Suppressor macrophage (primary cell): ENCODE measurements at regions not wholly inside any gene's neighbourhood (a gene's known extent, or its start where the extent isn't known, plus 50 kb on each side); places are given as distances from the start of the nearest gene placed in this dataset.
A peak's percentile ranks its signal among the peaks of the same experiment; 100 is the strongest.
"Not testable (repeated sequence)": the region's sequence is repeated elsewhere in the genome, so short reads cannot be mapped to it uniquely, and the experiment has no call there.

Experiments
- DNase-seq, 4 experiments: peaks; one replicate each; pipeline ENCODE4 v3.0.0-alpha.2; 2020 to 2022

DNA sequence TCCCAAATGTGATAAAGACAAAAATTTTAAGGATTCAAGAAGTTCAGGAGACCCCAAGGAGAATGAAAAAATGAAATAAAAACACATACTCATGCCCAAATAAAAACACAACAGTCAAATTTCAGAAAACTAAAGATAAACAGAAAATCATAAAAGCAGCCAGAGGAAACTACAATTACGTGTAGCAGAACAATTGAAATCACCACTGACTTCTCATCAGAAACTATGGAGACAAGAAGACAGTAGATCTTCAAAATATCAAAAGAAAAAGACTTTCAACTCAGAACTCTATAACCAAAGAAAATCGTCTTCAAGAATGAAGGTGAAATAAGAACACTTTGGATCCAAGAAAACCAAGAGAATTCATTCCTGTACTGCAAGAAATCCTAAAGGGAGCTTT lies 54.9 kb downstream of the DIO3 start:
- no peak for DNase-seq

DNA sequence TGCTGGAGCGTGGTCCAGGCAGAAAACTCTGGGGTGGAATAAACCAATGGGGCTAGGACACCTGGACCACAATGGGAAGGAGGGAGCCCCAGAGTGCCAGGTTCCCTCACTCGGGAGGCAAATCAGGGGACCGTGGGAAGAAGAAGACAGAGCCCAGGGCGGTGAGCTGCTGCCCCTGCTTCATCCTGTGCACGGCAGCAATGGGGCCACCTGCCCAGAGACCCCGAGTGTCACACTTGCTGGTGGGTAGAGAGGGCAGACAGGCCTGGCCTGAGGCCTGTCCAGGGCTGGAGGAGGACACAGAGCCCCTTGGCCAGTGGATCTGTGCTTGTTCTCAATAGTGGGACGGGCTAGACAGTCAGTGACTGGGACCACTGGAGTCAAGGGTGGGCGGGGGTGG lies 58.2 kb downstream of the DIO3 start:
- DNase-seq = no peak

DNA sequence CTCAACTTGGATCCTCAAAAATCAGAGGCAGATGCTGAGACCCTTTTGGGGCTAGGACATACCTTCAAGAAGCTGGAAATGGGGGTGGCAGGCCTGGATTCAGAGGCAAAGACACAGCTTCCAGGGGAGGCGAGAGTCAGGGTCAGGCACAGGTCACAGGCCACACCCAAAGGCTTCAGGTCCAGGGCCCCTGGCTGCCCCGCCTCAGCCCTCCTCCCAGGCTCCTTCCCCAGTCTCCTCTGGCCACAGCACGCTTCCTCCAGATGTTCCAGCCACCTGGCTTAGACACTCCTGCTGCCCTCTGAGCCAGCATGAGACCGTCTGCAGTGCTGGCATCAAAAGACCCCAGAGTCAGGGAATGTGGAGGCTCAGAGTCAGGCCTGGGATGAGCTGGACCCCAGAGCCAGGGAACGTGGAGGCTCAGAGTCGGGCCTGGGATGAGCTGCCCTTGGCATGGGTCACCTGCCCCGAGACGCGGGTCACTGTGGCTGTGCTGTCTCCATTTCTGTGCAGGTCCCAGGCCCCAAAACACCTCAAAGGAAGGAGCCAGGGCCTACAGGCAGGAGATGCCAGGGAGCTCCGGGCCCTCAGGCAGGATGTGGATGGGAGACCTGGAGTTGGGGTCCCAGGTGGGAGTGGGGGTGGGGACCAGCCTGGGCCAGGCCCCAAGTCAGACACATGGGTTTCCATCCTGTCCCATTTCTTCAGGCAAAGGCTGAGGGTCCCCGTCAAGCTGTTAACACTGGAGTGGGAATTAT lies 58.9 kb downstream of the DIO3 start:
- DNase-seq = no peak

DNA sequence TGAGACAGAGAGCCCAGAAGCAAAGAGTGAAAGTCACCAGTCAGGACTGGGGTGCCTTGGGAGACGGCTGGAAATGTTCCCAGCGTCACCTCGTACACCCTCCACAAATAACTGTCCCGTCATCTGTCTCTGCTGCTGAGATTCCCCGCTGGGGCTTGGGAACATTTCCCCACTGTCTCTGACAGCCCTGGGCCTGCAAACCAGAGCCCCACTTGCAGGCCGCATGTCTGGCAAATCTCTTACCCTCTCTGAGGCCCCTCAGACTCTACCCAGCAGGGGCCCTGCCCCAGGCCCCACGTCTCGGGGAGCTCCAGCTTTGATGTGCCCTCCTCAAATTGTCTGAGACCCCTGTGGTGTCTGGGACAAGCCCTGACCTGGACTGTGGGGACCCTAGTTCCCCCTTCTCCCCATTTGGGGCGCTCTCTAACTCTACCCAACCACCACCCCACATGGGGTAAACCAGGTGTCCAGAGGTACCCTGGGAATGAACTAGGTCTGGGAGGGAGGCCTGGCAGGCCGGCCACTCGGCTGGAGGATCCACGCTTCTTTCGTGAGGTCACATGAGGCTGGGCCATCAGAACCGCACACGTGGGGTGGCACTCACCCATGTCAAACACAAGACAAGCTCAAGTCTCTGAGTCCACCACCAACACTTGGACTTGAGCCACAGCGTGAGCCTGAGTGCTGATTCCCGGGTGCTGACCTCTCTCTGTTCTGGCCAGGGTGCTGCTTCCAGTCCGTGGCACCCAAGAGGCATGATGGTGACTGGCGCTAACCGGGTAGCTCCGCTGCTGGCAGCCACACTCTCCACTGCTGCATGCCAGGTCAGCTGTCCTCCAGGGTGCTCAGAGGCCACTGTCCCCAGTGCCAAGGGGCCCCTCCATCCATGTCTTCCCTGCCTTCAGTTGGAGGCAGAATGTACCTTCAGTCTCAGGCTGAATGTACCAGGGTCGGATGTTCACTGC lies 59.8 kb downstream of the DIO3 start:
- no peak for DNase-seq

DNA sequence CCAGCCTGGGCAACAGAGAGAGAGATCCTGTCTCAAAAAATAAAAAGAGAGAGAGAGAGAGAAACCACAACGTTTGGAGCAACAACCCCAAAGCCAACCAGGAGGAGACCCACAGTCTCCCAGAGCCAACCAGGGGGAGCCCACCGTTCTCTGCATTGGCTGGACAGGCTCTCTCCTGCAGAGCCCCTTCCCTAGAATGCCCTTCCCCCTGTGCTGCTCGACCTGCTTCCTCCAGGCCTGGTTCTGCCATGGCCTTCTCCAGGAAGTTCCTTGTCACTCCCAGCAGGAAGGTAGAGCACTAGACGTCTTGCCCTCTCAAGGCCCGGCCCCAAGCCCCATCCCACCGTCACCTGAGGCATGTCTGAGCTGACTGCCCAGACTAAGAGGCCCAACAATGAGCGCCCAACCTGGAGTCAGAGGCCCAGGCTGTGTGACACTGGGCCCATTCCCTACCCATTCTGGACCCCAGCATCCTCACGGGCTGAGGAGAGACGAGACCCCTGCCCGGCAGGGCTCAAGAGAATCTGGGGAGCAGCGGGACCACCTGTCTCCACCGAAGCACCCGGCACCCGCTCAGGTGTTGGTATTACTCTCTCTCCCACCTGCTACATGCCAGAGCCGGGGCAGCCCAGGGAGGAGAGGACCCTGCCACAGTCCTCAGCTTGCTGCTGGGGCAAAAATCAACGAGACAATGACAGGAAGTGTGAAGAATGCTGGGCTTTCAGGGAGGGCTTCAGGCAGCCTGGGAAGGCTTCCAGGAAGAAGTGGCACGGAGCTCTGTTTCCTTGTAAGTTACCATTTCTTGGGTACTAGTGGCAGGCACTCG lies 61.2 kb downstream of the DIO3 start:
- no peak for DNase-seq

DNA sequence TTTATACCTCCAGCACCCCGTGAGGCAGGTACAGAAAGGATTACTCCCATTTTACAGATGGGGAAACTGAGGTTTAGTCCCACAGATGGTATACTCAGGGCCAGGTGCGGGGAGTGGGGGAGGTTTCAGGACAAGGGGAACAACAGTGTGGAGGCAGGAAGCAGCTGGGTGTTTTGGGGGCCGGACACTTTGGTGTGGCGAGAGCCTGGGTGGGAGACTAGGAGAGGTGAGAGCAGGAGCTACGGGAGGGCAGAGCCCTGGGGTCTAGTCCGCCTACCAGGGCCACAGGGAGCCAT lies 61.7 kb downstream of the DIO3 start:
- no peak for DNase-seq

DNA sequence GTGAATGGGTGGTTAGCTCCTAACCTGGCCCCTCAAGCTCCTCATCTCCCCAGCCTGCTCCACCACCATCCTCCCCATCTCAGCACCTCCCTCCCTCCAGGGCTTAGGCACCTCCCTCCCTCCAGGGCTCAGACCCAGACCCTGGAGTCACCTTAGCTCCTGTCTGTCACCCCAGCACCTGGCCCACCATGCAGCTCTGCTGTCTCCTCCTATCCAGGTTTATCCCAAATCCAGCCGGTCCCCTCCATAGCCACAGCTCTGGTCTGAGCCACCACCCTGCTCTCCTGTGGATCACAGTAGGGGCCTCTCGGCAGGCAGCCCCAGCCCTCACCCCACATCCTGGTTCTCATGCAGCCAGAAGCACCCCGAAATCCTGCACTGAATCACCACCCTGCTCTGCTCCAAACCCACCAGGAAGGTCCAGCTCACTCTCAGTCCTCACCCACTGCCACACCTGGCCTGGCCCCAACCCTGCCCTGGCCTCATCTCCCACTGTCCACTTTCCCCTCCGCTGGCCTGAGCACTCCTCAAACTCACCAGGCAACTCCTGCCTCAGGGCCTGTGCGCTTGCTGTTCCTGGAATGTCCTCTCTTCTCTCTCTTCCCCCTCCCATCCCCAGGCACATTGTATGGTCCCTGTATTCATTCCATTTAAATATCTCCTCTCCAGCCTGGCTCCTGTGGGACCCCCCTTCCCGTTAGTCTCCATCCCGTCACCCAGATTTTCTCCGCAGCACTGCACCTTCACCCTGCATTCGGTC lies 62.6 kb downstream of the DIO3 start:
- DNase-seq = no peak

DNA sequence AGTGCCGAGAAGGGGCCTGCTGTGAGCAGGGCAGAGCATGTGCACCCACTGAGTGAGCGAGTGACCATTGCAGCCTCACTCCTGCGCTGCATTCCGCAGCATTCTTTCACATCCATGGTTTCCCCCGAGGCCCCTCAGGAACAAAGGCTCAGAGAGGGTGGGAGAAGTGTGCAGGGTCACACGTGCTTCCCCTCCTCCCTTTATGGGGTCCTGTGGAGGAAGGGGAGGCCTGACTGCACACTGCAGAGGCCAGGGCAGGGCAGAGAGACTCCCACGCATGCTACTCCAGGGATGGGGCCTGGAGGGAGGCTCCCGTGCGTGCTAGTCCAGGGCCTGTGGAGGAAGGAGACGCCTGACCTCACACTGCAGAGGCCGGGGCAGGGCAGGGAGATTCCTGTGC lies 63.2 kb downstream of the DIO3 start:
- no peak for DNase-seq

DNA sequence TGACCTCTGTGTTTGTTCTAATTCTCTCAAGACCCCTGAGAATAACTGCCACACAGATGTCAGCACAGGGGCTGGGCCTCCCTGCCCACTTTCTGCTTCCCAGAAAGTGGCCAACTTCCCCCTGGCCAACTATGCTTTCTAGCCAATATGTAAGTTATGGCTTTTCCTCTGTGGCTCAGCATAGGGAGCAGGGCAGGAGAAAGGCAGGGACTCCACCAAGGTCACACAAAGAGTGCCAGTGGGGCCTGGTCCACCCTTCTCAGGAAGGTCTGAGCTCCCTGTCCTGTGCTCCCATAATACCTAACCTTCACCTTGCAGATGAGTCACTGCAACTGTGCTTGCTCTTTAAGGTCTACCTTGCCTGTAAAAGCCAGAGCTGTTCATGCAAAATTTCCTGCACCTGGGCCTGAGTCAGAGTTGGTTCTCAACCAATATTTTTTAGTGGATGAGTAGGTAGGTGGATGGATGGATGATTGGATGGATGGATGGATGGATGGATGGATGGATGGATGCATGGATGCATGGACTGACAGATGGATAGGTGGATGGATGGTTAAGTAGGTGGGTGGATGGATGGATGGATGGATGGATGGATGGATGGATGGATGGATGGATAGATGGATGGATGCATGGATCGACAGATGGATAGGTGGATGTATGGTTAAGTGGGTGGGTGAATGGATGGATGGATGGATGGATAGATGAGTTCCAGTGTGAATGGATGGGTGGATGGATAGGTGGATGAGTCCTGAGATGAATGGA lies 64.2 kb downstream of the DIO3 start:
- DNase-seq = no peak

DNA sequence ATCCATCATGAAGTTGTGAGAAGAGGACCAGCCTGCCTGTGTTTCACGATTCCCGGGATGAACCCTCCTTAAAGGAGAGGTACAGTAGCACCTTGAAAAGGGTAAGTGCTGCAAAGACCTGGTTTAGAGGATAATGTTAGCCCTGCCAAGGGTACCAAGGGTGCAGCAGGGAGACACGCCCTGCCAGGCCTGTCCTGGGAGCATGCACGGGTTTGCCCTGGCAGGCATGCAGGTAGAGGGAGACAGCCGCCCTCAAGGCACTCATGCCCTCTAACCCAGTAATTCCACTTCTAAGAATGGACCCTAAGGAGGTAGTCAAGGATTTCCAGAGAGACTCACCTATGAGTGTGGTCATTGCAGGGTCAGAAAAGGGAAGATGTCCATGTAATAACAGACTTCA lies 65.0 kb downstream of the DIO3 start:
- DNase-seq = no peak

DNA sequence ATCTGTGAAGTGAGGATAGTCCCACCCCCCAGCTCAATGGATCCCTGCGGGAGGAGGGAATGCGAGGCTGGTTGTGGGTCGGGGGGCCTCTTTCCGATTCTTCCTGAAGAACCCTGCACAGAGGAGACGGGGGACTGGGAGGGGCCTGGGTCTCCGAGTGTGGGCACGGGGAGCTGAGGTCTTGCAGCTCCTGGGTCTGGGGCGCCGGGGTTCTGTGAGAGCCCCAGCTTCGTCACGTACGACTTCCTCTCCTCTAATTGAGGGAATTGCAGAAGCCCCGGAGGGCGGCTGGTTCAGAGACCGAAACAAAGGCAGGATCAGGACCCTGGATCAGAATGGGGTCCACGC lies 66.6 kb downstream of the DIO3 start:
- DNase-seq = peak; percentile 13 to 36 (median 27)

DNA sequence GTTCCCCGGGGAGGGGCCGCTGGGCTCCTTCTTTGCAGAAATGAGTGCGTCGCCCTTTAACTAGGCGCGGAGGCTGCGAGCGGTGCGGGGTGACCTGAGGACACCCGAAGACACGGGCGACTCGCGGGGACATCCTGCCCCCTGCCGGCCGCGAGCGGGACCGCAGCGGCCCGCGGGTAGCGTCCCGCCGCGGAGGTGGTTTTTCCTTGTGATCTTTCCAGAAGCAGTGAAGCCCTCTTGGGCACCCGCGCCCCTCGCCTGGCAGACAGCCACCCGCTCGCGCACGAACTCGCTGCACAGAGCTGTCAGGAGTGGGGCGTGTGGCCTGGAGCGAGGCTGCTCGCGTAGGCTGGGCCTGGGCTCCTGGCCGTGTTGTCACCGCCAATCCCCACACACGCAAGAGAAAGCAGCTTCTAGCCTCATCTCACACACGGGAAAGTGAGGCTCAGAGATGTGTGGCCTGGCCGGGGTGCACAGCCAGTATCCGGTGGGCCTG lies 67.2 kb downstream of the DIO3 start:
- peak; percentile 77 to 91 (median 86) for DNase-seq

DNA sequence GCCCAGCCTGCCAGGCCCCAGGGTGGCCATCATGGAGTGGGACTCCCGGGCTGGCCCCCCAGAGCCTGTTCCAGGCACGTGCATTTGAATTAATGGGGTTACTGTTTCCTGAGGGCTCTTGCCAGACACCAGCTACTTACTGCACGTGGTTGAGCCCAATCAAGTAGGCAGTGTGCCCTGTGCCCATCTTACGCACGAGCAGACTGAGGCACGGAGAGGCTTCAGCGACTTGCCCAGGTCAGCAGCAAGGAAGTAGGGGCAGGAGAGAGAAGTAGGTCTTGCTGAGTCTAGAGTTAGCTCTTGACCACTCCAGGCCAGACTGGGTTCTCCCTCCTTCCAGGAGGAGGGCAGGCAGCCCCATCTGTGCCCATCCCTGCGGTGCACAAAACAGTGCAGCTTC lies 67.7 kb downstream of the DIO3 start:
- DNase-seq = no peak

DNA sequence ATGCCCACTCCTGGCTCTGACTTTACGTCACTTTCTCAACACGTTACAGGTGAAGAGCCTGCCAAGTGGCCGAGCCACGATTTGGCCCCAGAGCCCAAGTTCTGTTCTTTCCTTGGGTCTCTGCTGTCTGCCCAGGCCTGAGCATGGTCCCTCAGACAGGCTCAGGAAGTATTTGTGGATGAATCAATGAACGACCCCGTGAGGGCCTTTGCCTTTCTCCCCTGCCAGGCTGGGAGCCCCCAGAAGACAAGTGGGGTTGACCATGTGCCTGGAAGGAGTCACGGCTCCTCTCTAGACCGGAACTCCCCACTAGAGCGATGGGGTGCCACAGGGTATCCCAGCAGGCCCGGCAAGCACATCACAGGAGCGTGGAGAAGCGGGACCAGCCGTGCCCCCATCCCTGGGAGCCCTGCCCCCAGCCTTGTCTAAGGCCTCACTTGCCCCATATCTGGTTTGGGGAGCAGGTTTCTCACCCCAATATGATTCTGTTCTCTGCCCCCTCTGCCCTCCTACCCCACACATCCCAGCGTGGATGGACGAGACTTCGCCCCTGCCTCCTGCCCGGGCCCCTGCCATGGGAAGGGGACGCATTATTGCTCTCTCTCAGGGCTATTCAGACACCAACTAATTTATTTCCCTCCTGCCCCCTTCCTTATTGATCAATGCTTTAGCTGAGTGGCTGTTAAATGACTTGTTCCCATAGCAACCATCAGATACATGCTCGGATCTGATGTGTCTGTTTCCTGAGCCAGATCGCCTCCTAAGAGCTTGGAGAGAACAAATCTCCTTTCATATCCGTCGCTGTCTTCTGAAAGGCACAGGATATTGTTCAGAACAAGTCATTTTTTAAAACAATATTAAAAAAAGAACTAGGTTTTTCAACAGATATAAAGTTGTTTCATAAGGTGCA lies 69.0 kb downstream of the DIO3 start:
- DNase-seq = no peak

DNA sequence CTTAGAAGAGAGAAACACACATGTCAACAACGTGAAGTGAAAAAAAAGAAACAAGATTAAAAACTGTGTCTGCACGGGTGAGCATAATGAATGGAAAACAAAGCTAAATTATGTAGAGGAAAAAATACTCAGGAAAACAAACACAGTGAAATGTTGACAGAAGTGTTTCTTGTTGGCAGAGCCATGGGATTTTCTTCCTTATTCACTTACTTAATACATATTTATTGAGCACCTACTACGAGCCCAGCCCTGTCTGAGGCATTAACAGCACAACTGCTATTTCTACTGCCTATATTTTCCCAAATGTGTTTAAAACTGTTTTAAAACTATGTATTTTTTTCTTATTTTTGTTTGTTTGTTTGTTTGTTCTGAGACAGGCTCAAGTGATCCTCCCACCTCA lies 69.9 kb downstream of the DIO3 start:
- DNase-seq = no peak

DNA sequence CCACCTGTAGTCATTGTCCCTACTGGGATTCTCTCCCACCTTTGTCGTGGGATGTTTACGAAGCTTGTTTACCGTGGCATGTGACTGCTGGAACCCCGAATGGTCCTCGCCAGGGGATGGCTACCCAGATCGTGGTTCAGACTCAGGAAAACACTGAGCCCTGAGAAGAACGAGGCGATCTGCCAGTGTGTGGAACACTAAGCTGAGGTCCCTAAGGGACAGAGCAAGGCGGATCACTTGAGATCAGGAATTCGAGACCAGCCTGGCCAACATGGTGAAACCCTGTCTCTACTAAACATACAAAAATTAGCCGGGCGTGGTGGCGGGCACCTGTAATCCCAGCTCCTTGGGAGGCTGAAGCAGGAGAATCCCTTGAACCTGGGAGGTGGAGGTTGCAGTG lies 70.7 kb downstream of the DIO3 start:
- DNase-seq = not testable (repeated sequence)

DNA sequence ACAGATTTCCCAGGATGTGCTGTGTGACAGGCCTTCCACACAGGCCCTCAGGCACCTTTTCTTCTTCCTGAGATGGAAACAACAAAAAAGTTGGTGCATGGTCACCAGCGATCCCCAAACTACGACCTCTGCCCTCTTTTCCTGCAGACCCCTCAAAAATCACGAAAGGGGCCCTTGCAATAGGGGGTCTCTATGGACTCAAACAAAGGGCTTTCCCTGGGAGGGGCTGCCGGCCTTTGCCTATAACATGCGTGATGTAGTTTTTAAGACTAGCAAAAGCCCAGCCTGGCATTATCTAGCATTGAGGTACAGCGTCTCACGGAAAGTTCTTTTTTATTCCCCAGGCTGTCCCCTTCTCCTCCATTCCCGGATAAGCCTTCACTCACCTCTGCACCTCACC lies 71.2 kb downstream of the DIO3 start:
- DNase-seq = no peak

DNA sequence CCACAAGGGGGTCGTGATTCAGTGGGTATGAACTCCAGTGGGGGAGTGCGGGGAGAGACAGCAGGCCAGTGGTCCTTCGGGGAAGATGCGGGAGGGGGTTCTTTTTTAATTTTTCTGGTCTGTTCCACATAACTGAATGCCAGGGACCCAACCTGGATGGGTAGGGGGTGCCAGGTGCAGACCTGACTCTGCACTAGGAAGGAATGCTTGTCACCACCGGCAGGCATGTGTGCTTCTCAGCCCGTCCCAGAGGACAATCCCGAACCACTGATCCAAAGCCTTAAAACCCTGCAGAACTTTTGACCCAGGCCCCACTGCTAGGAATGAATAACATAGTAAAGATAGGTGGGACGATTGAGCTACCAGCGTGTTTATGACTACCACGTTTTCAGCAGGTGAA lies 72.0 kb downstream of the DIO3 start:
- no peak for DNase-seq

DNA sequence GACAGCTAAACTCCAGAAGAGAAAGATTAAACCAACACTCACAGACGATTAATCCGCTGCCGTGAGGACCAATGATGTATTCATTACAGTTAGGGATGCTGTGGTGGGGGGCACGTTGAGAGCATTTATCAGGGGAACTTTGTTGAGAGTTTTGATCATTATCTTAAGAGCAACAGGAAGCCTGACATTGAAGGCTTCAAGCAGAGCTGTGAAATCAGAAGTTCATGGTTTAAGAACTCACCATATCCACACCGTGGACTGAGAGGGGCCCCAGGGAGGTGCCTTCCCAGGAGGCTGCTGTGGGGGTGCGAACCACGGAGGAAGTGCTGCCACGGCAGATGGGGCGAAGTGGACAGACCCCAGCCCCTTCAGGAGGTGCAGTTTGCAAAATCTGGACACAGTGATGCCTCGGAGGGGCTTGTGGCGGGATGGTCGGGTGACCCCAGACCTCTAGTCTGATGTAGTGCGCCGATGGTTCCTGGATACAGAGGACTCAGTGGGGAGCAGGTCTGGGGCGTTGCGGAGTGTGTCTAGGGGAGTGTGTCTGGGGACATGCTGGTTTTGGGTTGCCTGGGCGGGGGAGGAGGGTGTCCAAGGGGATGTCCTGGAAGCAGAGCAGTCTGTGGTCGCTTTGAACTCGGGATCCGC lies 73.0 kb downstream of the DIO3 start:
- DNase-seq = no peak
